HCT116 (cell line): ENCODE measurements at regions not wholly inside any gene's neighbourhood (a gene's known extent, or its start where the extent isn't known, plus 50 kb on each side); places are given as distances from the start of the nearest gene placed in this dataset.

Source experiments
- POLR2A ChIP-seq: IDR thresholded peaks from 2 replicates; pipeline ENCODE4 v1.7.0; 2011; ENCODE audit warnings: borderline replicate concordance; ENCODE audit not compliant: insufficient read depth, insufficient read length; ENCODE audit errors: extremely low read depth
- SP1 ChIP-seq: IDR thresholded peaks from 2 replicates; pipeline ENCODE4 v1.6.1; 2012; ENCODE audit warnings: low read depth
- YY1 ChIP-seq: IDR thresholded peaks from 2 replicates; pipeline ENCODE4 v1.6.1; 2011; ENCODE audit warnings: low read length, low read depth, moderate library complexity, mild to moderate bottlenecking; ENCODE audit not compliant: insufficient replicate concordance; ENCODE audit errors: extremely low read depth
- TF ChIP-seq, protein P1 (sequence below), 3 experiments: fragments of 200-600 bp in 1 of 3; sonication (generic) in 1 of 3; IDR thresholded peaks in 2 of 3; conservative IDR thresholded peaks in 1 of 3; 2 replicates each; pipeline ENCODE4 v1.5.1; 2012 to 2017; ENCODE audit warnings: low read depth in 2 of 3, low read length in 2 of 3, antibody characterized with exemption in 1 of 3, borderline replicate concordance in 1 of 3, control low read depth in 1 of 3, mild to moderate bottlenecking in 1 of 3, mixed read lengths in 1 of 3, mixed run types in 1 of 3, moderate library complexity in 1 of 3; ENCODE audit not compliant: insufficient read depth in 1 of 3

DNA sequence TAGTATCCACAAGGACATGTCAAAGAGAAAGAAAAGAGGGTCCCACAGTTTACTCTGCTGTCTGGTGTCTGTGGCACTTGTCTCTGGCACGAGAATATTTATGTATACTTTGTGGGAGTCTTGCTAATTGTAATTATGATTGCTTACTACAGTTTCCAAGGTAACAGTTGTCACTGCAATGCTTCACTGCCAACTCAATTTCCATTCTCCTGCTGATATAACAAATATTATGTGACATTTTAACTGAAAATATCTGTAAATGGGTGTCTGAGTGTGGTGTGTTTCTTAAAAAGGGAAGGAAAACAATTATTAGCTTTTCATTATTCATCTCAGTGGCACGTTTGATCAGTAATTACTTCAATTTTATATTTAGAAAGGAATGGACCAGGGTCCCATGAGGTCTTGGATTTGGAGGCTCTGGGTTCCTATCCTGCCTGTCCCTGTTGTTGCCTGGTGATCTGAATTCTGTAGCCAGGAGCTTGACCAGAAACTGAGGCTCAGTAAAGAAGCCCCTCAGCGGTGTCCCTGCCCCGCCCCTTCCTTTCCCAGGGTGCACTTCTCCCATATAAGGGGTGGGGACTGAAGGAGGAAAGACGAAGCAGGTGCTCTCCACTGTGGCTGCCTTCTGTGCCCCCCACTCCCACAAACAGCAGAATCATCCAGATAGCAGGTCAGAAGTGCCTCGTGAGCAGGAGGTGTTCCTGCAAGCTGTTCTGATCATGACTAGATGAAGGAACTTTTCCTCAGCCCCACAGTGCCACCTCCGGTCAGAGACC, 137.3 kb upstream of the KIF2A start:
- TF ChIP-seq, protein P1, sequence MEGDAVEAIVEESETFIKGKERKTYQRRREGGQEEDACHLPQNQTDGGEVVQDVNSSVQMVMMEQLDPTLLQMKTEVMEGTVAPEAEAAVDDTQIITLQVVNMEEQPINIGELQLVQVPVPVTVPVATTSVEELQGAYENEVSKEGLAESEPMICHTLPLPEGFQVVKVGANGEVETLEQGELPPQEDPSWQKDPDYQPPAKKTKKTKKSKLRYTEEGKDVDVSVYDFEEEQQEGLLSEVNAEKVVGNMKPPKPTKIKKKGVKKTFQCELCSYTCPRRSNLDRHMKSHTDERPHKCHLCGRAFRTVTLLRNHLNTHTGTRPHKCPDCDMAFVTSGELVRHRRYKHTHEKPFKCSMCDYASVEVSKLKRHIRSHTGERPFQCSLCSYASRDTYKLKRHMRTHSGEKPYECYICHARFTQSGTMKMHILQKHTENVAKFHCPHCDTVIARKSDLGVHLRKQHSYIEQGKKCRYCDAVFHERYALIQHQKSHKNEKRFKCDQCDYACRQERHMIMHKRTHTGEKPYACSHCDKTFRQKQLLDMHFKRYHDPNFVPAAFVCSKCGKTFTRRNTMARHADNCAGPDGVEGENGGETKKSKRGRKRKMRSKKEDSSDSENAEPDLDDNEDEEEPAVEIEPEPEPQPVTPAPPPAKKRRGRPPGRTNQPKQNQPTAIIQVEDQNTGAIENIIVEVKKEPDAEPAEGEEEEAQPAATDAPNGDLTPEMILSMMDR (IDR thresholded peaks at IDR 0.05 in 2 of 3, conservative IDR thresholded peaks at IDR 0.05 in 1 of 3; ENCODE audit: borderline replicate concordance in 1 of 3, insufficient read depth in 1 of 3, low read depth in 2 of 3, low read length in 2 of 3) = no peak
- TF ChIP-seq YY1 (no peak), SP1 (no peak), POLR2A (no peak)
